HepG2 (cell line): ENCODE measurements at regions not wholly inside any gene's neighbourhood (a gene's known extent, or its start where the extent isn't known, plus 50 kb on each side); places are given as distances from the start of the nearest gene placed in this dataset.

Source experiments
- ATAC-seq: fragments of 200-7000 bp; cut with Tn5 transposase; 3 replicates; pipeline ENCODE4 v1.9.1; 2020; ENCODE audit warnings: mild to moderate bottlenecking, moderate library complexity
- BruUV-seq: library from RNA; stranded (reverse); fragments of 400-500 nt; replicated peaks from 2 replicates; lab custom pipeline; 2021; lab: Mats Ljungman, UMichigan
- CTCF ChIA-PET: fragments of 300-600 bp; formaldehyde crosslinking; extraction: SDS; loops from one replicate; lab custom pipeline; 2021; ENCODE audit warnings: low total read pairs, inconsistent platforms, low intra/inter-chr PET ratio; lab: Yijun Ruan, JAX
- POLR2A ChIA-PET: fragments of 350-600 bp; sonication (Branson Sonifier 250); formaldehyde crosslinking; loops from one replicate; lab custom pipeline; 2020; ENCODE audit warnings: antibody characterized with exemption, inconsistent platforms; lab: Yijun Ruan, JAX
- DNase-seq: peaks from one replicate; pipeline ENCODE4 v3.0.0-alpha.2; 2015; ENCODE audit warnings: low spot score
- FAIRE-seq: peaks from 3 replicates; lab custom pipeline; 2011; peaks lifted over from hg19 to GRCh38; lab: Jason Lieb, UNC
- H2AFZ ChIP-seq: one replicate; pipeline ENCODE4 v1.6.1; 2011; ENCODE audit warnings: low read length, inconsistent platforms
- H3K27ac ChIP-seq: fragments of 300-600 bp; 3 replicates; pipeline ENCODE4 v1.8.0; 2011; ENCODE audit warnings: mixed run types, mild to moderate bottlenecking, mixed read lengths, low read length, inconsistent platforms; ENCODE audit not compliant: insufficient read depth; ENCODE audit errors: extremely low read length
- H3K27me3 ChIP-seq, 2 experiments: fragments of 200-600 bp in 1 of 2; 2 replicates in 1 of 2; 3 replicates in 1 of 2; pipeline versions ENCODE4 v1.6.0 to v1.8.0; 2011; ENCODE audit warnings: low read length in 2 of 2, mild to moderate bottlenecking in 2 of 2, moderate library complexity in 2 of 2, inconsistent platforms in 1 of 2; ENCODE audit not compliant: insufficient read depth in 2 of 2, control insufficient read depth in 1 of 2
- H3K36me3 ChIP-seq, 2 experiments: fragments of 200-600 bp in 1 of 2; replicated peaks in 1 of 2; 2 replicates in 1 of 2; 3 replicates in 1 of 2; pipeline versions ENCODE4 v1.5.1 to v1.8.0; 2011; ENCODE audit warnings: low read length in 2 of 2, inconsistent platforms in 1 of 2; ENCODE audit not compliant: insufficient read depth in 2 of 2, control insufficient read depth in 1 of 2
- H3K4me1 ChIP-seq: 2 replicates; pipeline ENCODE4 v1.5.1; 2012; ENCODE audit warnings: low read length, inconsistent platforms; ENCODE audit not compliant: insufficient read depth
- H3K4me2 ChIP-seq: 2 replicates; pipeline ENCODE4 v1.6.0; 2011; ENCODE audit warnings: low read depth, low read length, inconsistent platforms
- H3K4me3 ChIP-seq, 3 experiments: fragments of 200-600 bp in 1 of 3; sonication (generic), shearing (Covaris generic) in 1 of 3; replicated peaks in 1 of 3; 2 replicates each; pipeline ENCODE4 v1.5.1; 2011 to 2016; ENCODE audit warnings: low read length in 3 of 3, inconsistent platforms in 2 of 3, low read depth in 2 of 3, mild to moderate bottlenecking in 2 of 3, control low read depth in 1 of 3, mixed read lengths in 1 of 3; ENCODE audit not compliant: insufficient read depth in 1 of 3
- H3K79me2 ChIP-seq: one replicate; pipeline ENCODE4 v1.6.1; 2011; ENCODE audit warnings: low read length, inconsistent platforms; ENCODE audit not compliant: insufficient read depth
- H3K9ac ChIP-seq: 2 replicates; pipeline ENCODE4 v1.6.0; 2011; ENCODE audit warnings: mild to moderate bottlenecking, low read depth, low read length, inconsistent platforms; ENCODE audit not compliant: insufficient read depth
- H3K9me3 ChIP-seq: 2 replicates; pipeline ENCODE4 v1.5.1; 2012; ENCODE audit warnings: mild to moderate bottlenecking, low read length
- H4K20me1 ChIP-seq: 2 replicates; pipeline ENCODE4 v1.6.0; 2011; ENCODE audit warnings: inconsistent platforms, mild to moderate bottlenecking, low read length, moderate library complexity; ENCODE audit not compliant: insufficient read depth
- MTA3 ChIP-seq: sonication (generic); formaldehyde crosslinking; IDR thresholded peaks from 2 replicates; pipeline ENCODE4 v1.4.0; 2020; ENCODE audit warnings: missing genetic modification reagents
- MXI1 ChIP-seq: IDR thresholded peaks from 3 replicates; pipeline ENCODE4 v1.6.1; 2012; ENCODE audit warnings: low read depth, low read length, inconsistent platforms, borderline replicate concordance
- NONO ChIP-seq, 2 experiments: fragments of 450-650 bp in 1 of 2; sonication (generic) in 1 of 2; formaldehyde crosslinking in 1 of 2; IDR thresholded peaks in 1 of 2; conservative IDR thresholded peaks in 1 of 2; 2 replicates each; pipeline versions ENCODE4 v1.6.1 to v1.8.0; 2017 to 2022; ENCODE audit warnings: mild to moderate bottlenecking in 1 of 2, missing genetic modification reagents in 1 of 2, moderate library complexity in 1 of 2
- RBM39 ChIP-seq: fragments of 200-400 bp; formaldehyde crosslinking; IDR thresholded peaks from one replicate; pipeline ENCODE4 v1.6.1; 2018; ENCODE audit warnings: antibody characterized with exemption, mild to moderate bottlenecking, low read depth, low read length; ENCODE audit not compliant: poor library complexity, severe bottlenecking
- U2AF2 ChIP-seq: fragments of 200-400 bp; formaldehyde crosslinking; IDR thresholded peaks from 2 replicates; pipeline ENCODE4 v1.6.1; 2017; ENCODE audit warnings: low read depth, mild to moderate bottlenecking, low read length
- ZFP36L2 ChIP-seq: sonication (generic); formaldehyde crosslinking; IDR thresholded peaks from 2 replicates; pipeline ENCODE4 v1.4.0; 2020; ENCODE audit warnings: missing genetic modification reagents
- ZNF337 ChIP-seq: sonication (generic); formaldehyde crosslinking; IDR thresholded peaks from 2 replicates; pipeline ENCODE4 v1.5.1; 2020; ENCODE audit warnings: missing genetic modification reagents, low read depth, mild to moderate bottlenecking, borderline replicate concordance
- ZNF556 ChIP-seq: sonication (generic); formaldehyde crosslinking; IDR thresholded peaks from 2 replicates; pipeline ENCODE4 v1.4.0; 2020; ENCODE audit warnings: mild to moderate bottlenecking, missing genetic modification reagents, borderline replicate concordance
- ZNF563 ChIP-seq: sonication (generic); formaldehyde crosslinking; IDR thresholded peaks from 2 replicates; pipeline ENCODE4 v1.8.0; 2022; ENCODE audit warnings: mild to moderate bottlenecking, moderate library complexity, missing genetic modification reagents
- ZNF83 ChIP-seq: sonication (generic); formaldehyde crosslinking; IDR thresholded peaks from 2 replicates; pipeline ENCODE4 v1.4.0; 2020; ENCODE audit warnings: missing genetic modification reagents, mild to moderate bottlenecking, borderline replicate concordance
- WGBS: methylation state at CpG from one replicate; pipeline ENCODE4 v1.1.6; 2017; ENCODE audit warnings: low lambda C conversion rate; 5-methylcytosine and 5-hydroxymethylcytosine counted together
- in situ Hi-C: cut with HindIII; loops from 2 replicates; pipeline ENCODE4 v1.10.0; 2017; ENCODE audit warnings: low pct_unique_long_range_greater_than_20kb; ENCODE audit not compliant: extremely low pct_ligation_motif_present
- intact Hi-C: fragments of 100-400 bp; cut with micrococcal nuclease; formaldehyde crosslinking; loops from one replicate; pipeline ENCODE4 v1.10.0; 2022; ENCODE audit not compliant: unreplicated experiment
- TF ChIP-seq, protein P1 (sequence below), 2 experiments: sonication (generic) in 1 of 2; formaldehyde crosslinking in 1 of 2; IDR thresholded peaks; 2 replicates each; pipeline versions ENCODE4 v1.5.1 to v1.6.1; 2011 to 2020; ENCODE audit warnings: borderline replicate concordance in 1 of 2, low read depth in 1 of 2, low read length in 1 of 2, mild to moderate bottlenecking in 1 of 2, missing genetic modification reagents in 1 of 2, moderate library complexity in 1 of 2

DNA sequence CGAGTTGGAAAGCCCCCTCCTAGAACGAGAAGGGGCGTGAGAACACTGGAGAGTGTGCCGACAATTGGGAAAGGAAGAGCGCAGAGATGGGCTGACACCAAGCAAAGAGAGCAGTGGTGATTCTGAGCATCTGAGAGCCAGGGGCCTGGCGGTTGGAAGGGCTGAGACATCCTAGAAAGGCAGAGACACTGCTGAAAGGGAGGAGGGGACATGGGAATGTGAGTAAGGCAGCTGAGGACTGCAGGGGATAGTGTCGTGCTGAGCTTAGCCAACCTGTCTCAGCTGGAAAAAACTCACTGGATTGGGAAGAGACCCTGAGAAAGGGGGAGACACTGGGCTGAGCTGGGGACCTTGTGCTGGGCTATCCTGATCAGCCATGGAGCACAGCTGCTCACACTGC is 58.1 kb upstream of the SLC6A6 start:
- Histone ChIP-seq H2AFZ (no peak overlapping the region), H3K4me2 (no peak overlapping the region), H3K27ac (no peak overlapping the region), H3K36me3 (no peaks in the 10 kb centered on the region), H3K4me1 (no peaks in the 10 kb centered on the region), H4K20me1 (no peaks in the 10 kb centered on the region), H3K9me3 (no peaks in the 10 kb centered on the region), H3K79me2 (no peaks in the 10 kb centered on the region), H3K9ac (no peak overlapping the region), H3K27me3 (peaks cover 3 to 48% of the 10 kb centered on the region in 2 experiments; a peak in 4 of 5 replicates), H3K4me3 (no peak overlapping the region)
- ATAC-seq (no peak; the same call in 2 of the 3 replicates), DNase-seq (no peak), FAIRE-seq (no peak)
- BruUV-seq: no TSS peak
- ChIA-PET CTCF (no interaction called here), POLR2A (no interaction called here)
- intact Hi-C loops (no loop called here), in situ Hi-C loops (no loop called here)
- 31% methylated on average over 7 of the region's 7 CpGs for WGBS
- TF ChIP-seq MTA3 (CRISPR knock-in tag): no peak
- TF ChIP-seq, protein P1, sequence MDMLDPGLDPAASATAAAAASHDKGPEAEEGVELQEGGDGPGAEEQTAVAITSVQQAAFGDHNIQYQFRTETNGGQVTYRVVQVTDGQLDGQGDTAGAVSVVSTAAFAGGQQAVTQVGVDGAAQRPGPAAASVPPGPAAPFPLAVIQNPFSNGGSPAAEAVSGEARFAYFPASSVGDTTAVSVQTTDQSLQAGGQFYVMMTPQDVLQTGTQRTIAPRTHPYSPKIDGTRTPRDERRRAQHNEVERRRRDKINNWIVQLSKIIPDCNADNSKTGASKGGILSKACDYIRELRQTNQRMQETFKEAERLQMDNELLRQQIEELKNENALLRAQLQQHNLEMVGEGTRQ (IDR thresholded peaks at IDR 0.05; ENCODE audit: low read depth, low read length): no peak
- TF ChIP-seq, protein P1 (CRISPR knock-in tag; IDR thresholded peaks at IDR 0.05; ENCODE audit: borderline replicate concordance): no peak
- no peak for TF ChIP-seq ZNF337 (CRISPR knock-in tag)
- no peak for TF ChIP-seq MXI1
- TF ChIP-seq ZNF563 (CRISPR knock-in tag): no peak
- no peak for TF ChIP-seq ZNF556 (CRISPR knock-in tag)
- no peak for TF ChIP-seq U2AF2
- TF ChIP-seq ZFP36L2 (CRISPR knock-in tag): no peak
- no peak for TF ChIP-seq NONO (IDR thresholded peaks at IDR 0.05)
- no peak for TF ChIP-seq NONO (CRISPR knock-in tag; conservative IDR thresholded peaks at IDR 0.05)
- TF ChIP-seq ZNF83 (CRISPR knock-in tag): no peak
- TF ChIP-seq RBM39: no peak
